Loucy (cell line): ENCODE measurements at regions not wholly inside any gene's neighbourhood (a gene's known extent, or its start where the extent isn't known, plus 50 kb on each side); places are given as distances from the start of the nearest gene placed in this dataset.

Source experiments
- EZH2phosphoT487 ChIP-seq: fragments of 200-600 bp; IDR thresholded peaks from 2 replicates; pipeline ENCODE4 v1.6.1; 2018; ENCODE audit warnings: antibody characterized with exemption, mild to moderate bottlenecking, moderate library complexity, borderline replicate concordance
- TF ChIP-seq, protein P1 (sequence below): fragments of 200-600 bp; sonication (generic); conservative IDR thresholded peaks from 2 replicates; pipeline ENCODE4 v1.5.1; 2014; ENCODE audit warnings: mild to moderate bottlenecking, antibody characterized with exemption, low read length

DNA sequence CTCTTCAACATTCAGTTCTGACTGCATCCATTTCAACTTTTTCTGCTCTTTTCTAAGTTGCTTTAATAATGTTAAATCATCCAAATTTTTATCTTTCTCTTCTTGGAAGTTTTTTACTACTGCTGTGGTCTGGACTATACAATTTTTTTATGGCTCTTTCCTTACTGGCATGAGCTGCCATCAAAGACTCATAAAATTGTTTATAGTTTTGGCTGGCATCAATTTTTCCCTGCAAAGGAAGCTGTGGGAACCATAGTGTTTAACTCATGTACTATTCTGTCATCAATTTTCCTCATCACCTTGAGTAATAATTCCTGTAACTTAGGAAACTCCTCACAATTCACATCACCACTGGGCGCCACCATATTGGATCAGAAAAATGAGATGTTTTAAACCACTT, 77.6 kb upstream of the A1CF start:
- TF ChIP-seq EZH2phosphoT487 = no peak
- TF ChIP-seq, protein P1, sequence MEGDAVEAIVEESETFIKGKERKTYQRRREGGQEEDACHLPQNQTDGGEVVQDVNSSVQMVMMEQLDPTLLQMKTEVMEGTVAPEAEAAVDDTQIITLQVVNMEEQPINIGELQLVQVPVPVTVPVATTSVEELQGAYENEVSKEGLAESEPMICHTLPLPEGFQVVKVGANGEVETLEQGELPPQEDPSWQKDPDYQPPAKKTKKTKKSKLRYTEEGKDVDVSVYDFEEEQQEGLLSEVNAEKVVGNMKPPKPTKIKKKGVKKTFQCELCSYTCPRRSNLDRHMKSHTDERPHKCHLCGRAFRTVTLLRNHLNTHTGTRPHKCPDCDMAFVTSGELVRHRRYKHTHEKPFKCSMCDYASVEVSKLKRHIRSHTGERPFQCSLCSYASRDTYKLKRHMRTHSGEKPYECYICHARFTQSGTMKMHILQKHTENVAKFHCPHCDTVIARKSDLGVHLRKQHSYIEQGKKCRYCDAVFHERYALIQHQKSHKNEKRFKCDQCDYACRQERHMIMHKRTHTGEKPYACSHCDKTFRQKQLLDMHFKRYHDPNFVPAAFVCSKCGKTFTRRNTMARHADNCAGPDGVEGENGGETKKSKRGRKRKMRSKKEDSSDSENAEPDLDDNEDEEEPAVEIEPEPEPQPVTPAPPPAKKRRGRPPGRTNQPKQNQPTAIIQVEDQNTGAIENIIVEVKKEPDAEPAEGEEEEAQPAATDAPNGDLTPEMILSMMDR = no peak
